Neural progenitor cell (in vitro differentiated cells): ENCODE measurements at regions not wholly inside any gene's neighbourhood (a gene's known extent, or its start where the extent isn't known, plus 50 kb on each side); places are given as distances from the start of the nearest gene placed in this dataset.
"Not testable (repeated sequence)": the region's sequence is repeated elsewhere in the genome, so short reads cannot be mapped to it uniquely, and the experiment has no call there.

Experiments used
- DNase-seq: peaks from one replicate; pipeline ENCODE4 v3.0.0-alpha.2; 2016; ENCODE audit warnings: low spot score
- H2AFZ ChIP-seq: fragments of 200-600 bp; sonication (generic); replicated peaks from 2 replicates; pipeline ENCODE4 v1.6.1; 2016; ENCODE audit warnings: antibody characterized with exemption
- H3F3A ChIP-seq: fragments of 200-600 bp; sonication (generic); 2 replicates; pipeline ENCODE4 v1.6.1; 2016; ENCODE audit warnings: antibody characterized with exemption, low read depth
- H3K27ac ChIP-seq: fragments of 200-600 bp; sonication (generic); 2 replicates; pipeline ENCODE4 v1.5.1; 2016; ENCODE audit warnings: mild to moderate bottlenecking
- H3K27me3 ChIP-seq: fragments of 200-600 bp; sonication (generic); 2 replicates; pipeline ENCODE4 v1.6.1; 2016; ENCODE audit warnings: mild to moderate bottlenecking, moderate library complexity
- H3K36me3 ChIP-seq: fragments of 200-600 bp; sonication (generic); 2 replicates; pipeline ENCODE4 v1.5.1; 2016
- H3K4me1 ChIP-seq: fragments of 200-600 bp; sonication (generic); 2 replicates; pipeline ENCODE4 v1.6.1; 2016; ENCODE audit warnings: mixed run types
- H3K4me2 ChIP-seq: fragments of 200-600 bp; sonication (generic); 2 replicates; pipeline ENCODE4 v1.6.1; 2016
- H3K4me3 ChIP-seq: fragments of 200-600 bp; sonication (generic); 2 replicates; pipeline ENCODE4 v1.5.1; 2016
- H3K79me2 ChIP-seq: fragments of 200-600 bp; sonication (generic); 2 replicates; pipeline ENCODE4 v1.6.1; 2016; ENCODE audit warnings: low read depth
- H3K9ac ChIP-seq: fragments of 200-600 bp; sonication (generic); 2 replicates; pipeline ENCODE4 v1.6.1; 2016
- H3K9me3 ChIP-seq: fragments of 200-600 bp; sonication (generic); 2 replicates; pipeline ENCODE4 v1.5.1; 2016; ENCODE audit warnings: low read depth
- H4K20me1 ChIP-seq: fragments of 200-600 bp; sonication (generic); 2 replicates; pipeline ENCODE4 v1.6.1; 2016; ENCODE audit warnings: low read depth
- H3K27ac Mint-ChIP-seq: 3 replicates; pipeline ENCODE4 v1.8.0; 2021; ENCODE audit warnings: mixed read lengths
- H3K27me3 Mint-ChIP-seq: 2 replicates; pipeline ENCODE4 v1.8.0; 2022; ENCODE audit warnings: low read depth, mild to moderate bottlenecking, inconsistent platforms, moderate library complexity, mixed read lengths; ENCODE audit not compliant: insufficient read depth
- H3K36me3 Mint-ChIP-seq: 3 replicates; pipeline ENCODE4 v1.8.0; 2021; ENCODE audit warnings: mixed read lengths
- H3K4me1 Mint-ChIP-seq: 3 replicates; pipeline ENCODE4 v1.8.0; 2021; ENCODE audit warnings: mixed read lengths
- H3K4me3 Mint-ChIP-seq: 3 replicates; pipeline ENCODE4 v1.8.0; 2021; ENCODE audit warnings: mild to moderate bottlenecking, moderate library complexity, mixed read lengths
- H3K9me3 Mint-ChIP-seq: 3 replicates; pipeline ENCODE4 v1.8.0; 2020; ENCODE audit warnings: mixed read lengths
- EZH2 ChIP-seq: fragments of 200-600 bp; sonication (generic); IDR thresholded peaks from 2 replicates; pipeline ENCODE4 v1.6.1; 2017; ENCODE audit warnings: antibody characterized with exemption, mild to moderate bottlenecking, moderate library complexity
- EZH2phosphoT487 ChIP-seq: fragments of 200-600 bp; sonication (generic); IDR thresholded peaks from 2 replicates; pipeline ENCODE4 v1.6.1; 2017; ENCODE audit warnings: antibody characterized with exemption
- TF ChIP-seq, protein P1 (sequence below): fragments of 200-600 bp; sonication (generic); IDR thresholded peaks from 2 replicates; pipeline ENCODE4 v1.5.1; 2017; ENCODE audit warnings: antibody characterized with exemption, mild to moderate bottlenecking

DNA sequence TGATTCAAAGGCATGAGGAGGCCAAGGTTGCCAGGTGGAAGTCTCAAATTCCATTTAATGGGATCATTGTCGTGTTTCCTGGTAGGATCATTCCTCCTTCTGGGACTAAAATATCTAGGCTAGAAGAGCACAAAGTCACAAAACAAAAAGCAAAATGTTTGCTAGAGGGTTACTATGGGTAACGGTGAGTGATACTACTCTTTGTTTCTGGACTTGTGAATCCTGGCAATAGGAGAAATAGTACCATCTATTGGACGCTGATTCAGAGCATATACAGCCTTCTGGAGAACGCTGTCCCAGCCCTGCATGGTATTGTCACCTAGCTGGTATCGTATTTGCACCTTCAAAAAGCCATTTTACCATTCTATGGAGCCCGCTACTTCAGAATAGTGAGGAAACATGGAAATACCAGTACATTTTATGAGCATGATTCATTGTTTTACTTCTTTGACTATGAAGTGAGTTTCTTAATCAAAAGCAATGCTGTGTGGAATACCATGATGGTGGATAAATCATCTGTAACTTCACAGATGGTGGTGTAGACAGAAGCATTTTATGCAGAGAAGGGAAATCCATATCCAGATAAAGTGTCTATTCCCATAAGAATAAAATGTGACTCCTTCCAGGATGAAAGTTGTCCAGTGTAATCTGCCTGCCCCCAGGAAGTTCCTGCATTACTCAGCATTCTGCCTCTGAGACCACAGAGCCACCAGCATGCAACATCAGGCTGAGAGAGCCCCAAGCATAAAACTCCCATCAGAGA lies 361.0 kb downstream of the ETV1 start:
- Histone ChIP-seq H3K9me3 (no peaks in the 10 kb centered on the region), H3K9ac (no peak overlapping the region), H3K4me3 (no peak overlapping the region), H3K4me2 (no peak overlapping the region), H3K27ac (no peak overlapping the region), H3K4me1 (no peaks in the 10 kb centered on the region), H3K36me3 (no peaks in the 10 kb centered on the region), H2AFZ (no peak overlapping the region), H3F3A (no peaks in the 10 kb centered on the region), H3K27me3 (no peaks in the 10 kb centered on the region), H3K79me2 (no peaks in the 10 kb centered on the region), H4K20me1 (no peaks in the 10 kb centered on the region)
- Mint-ChIP-seq H3K4me1 (no peaks in the 10 kb centered on the region), H3K27ac (no peak overlapping the region), H3K36me3 (no peaks in the 10 kb centered on the region), H3K27me3 (no peaks in the 10 kb centered on the region), H3K4me3 (no peak overlapping the region), H3K9me3 (no peaks in the 10 kb centered on the region)
- TF ChIP-seq, protein P1, sequence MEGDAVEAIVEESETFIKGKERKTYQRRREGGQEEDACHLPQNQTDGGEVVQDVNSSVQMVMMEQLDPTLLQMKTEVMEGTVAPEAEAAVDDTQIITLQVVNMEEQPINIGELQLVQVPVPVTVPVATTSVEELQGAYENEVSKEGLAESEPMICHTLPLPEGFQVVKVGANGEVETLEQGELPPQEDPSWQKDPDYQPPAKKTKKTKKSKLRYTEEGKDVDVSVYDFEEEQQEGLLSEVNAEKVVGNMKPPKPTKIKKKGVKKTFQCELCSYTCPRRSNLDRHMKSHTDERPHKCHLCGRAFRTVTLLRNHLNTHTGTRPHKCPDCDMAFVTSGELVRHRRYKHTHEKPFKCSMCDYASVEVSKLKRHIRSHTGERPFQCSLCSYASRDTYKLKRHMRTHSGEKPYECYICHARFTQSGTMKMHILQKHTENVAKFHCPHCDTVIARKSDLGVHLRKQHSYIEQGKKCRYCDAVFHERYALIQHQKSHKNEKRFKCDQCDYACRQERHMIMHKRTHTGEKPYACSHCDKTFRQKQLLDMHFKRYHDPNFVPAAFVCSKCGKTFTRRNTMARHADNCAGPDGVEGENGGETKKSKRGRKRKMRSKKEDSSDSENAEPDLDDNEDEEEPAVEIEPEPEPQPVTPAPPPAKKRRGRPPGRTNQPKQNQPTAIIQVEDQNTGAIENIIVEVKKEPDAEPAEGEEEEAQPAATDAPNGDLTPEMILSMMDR, result no peak
- no peak for TF ChIP-seq EZH2phosphoT487
- no peak for TF ChIP-seq EZH2
- no peak for DNase-seq

DNA sequence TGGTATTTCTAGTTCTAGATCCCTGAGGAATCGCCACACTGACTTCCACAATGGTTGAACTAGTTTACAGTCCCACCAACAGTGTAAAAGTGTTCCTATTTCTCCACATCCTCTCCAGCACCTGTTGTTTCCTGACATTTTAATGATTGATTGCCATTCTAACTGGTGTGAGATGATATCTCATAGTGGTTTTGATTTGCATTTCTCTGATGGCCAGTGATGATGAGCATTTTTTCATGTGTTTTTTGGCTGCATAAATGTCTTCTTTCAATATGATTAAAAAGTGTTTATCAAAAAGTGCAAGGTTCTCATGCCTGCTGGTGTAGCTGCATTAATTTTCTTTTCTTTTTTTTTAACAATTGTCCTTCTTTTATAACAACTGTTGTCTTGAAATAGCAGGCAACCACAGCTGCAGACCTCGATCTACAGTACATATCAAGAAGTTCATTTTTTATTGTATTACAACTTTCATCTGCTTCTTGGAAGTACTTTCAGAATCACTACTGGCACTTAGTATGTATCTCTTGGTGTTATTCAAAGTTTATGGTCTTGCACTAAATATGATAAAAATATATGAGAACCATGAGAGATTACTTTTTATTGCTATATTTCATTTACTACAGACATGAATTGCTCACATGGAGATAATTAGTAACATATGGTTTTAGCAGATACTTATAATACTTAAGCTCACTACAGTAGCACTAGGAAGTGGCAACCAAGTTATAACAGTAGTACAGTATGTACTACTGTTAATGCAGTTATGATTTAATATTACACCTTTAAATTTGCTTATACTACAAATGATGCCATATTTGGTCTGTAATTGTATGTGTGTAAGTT lies 358.0 kb downstream of the ETV1 start:
- not testable (repeated sequence) for H3K27me3 Mint-ChIP-seq, H3K9ac ChIP-seq, H3K27me3 ChIP-seq, H3K27ac ChIP-seq, H3K36me3 Mint-ChIP-seq, H3K4me2 ChIP-seq, H3K4me1 ChIP-seq, H3K9me3 ChIP-seq, H3F3A ChIP-seq, H4K20me1 ChIP-seq, H3K36me3 ChIP-seq, H2AFZ ChIP-seq, H3K79me2 ChIP-seq, H3K27ac Mint-ChIP-seq, DNase-seq, H3K4me3 Mint-ChIP-seq, H3K9me3 Mint-ChIP-seq, H3K4me3 ChIP-seq, H3K4me1 Mint-ChIP-seq

DNA sequence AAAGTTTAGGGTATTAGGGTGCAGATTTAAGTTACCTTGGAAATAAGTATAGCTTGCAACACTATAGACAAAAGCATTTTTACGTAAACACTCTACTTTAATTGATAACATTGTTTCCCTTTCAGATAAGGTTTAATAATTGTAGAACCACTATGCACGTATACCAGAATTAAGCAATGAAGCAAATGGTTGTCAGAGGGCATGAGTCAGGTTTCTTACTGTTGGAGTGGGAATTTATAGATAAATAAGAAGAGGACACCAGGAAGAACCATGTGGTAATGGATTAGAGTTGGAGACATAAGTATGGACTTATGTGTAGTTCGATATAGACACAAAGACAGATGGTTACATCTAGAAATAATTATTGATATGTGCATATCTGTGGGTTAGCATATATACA lies 355.6 kb downstream of the ETV1 start:
- Mint-ChIP-seq H3K36me3 (no peaks in the 10 kb centered on the region), H3K4me3 (no peak overlapping the region), H3K9me3 (no peaks in the 10 kb centered on the region), H3K27ac (no peak overlapping the region), H3K27me3 (no peaks in the 10 kb centered on the region), H3K4me1 (no peaks in the 10 kb centered on the region)
- DNase-seq, result no peak
- no peaks in the 10 kb centered on the region for H3K9me3 ChIP-seq
- no peak overlapping the region for H3K27ac ChIP-seq
- no peak overlapping the region for H3K4me3 ChIP-seq
- no peaks in the 10 kb centered on the region for H3F3A ChIP-seq
- no peak overlapping the region for H2AFZ ChIP-seq
- no peaks in the 10 kb centered on the region for H3K4me1 ChIP-seq
- H3K36me3 ChIP-seq, result no peaks in the 10 kb centered on the region
- no peak overlapping the region for H3K9ac ChIP-seq
- no peak for TF ChIP-seq EZH2
- no peak for TF ChIP-seq EZH2phosphoT487
- TF ChIP-seq, protein P1, result no peak
- H3K27me3 ChIP-seq, result no peaks in the 10 kb centered on the region
- no peaks in the 10 kb centered on the region for H3K79me2 ChIP-seq
- no peak overlapping the region for H3K4me2 ChIP-seq
- H4K20me1 ChIP-seq, result no peaks in the 10 kb centered on the region

DNA sequence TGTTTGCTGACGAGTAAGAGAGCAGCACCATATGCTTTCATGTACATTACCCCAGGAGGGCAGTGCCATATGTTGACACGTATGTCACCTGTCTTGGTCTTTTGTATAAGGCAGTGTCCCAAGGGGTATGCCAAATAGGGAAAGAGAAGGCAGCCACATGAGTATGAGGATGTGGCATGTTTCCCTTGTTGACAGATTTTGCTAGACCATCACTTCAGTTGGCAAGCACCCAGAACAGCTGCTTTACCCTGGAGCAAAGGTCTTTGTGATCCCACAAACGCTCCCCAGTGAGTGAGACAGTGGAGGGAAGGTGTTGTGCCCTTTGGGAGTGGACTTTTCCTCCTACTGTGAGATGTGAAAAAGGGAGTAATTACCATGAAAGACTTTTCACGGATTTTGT lies 350.1 kb downstream of the ETV1 start:
- Histone ChIP-seq H2AFZ (no peak overlapping the region), H3K27ac (no peak overlapping the region), H3F3A (no peaks in the 10 kb centered on the region), H3K9ac (no peak overlapping the region), H4K20me1 (no peaks in the 10 kb centered on the region), H3K4me1 (peaks cover 7% of the 10 kb centered on the region), H3K27me3 (no peaks in the 10 kb centered on the region), H3K79me2 (no peaks in the 10 kb centered on the region), H3K4me3 (no peak overlapping the region), H3K9me3 (no peaks in the 10 kb centered on the region), H3K4me2 (no peak overlapping the region), H3K36me3 (no peaks in the 10 kb centered on the region)
- H3K27ac Mint-ChIP-seq, result no peak overlapping the region
- H3K36me3 Mint-ChIP-seq, result no peaks in the 10 kb centered on the region
- DNase-seq, result no peak
- TF ChIP-seq EZH2 (no peak), EZH2phosphoT487 (no peak)
- TF ChIP-seq, protein P1, result no peak
- no peaks in the 10 kb centered on the region for H3K27me3 Mint-ChIP-seq
- H3K4me1 Mint-ChIP-seq, result no peaks in the 10 kb centered on the region
- H3K4me3 Mint-ChIP-seq, result no peak overlapping the region
- no peaks in the 10 kb centered on the region for H3K9me3 Mint-ChIP-seq
